Vagina (tissue), 2 donors: ENCODE measurements at regions not wholly inside any gene's neighbourhood (a gene's known extent, or its start where the extent isn't known, plus 50 kb on each side); places are given as distances from the start of the nearest gene placed in this dataset.

Experiments
- POLR2A ChIP-seq, 2 donors: fragments of 450-650 bp; IDR thresholded peaks; one replicate each; pipeline ENCODE4 v1.6.1; 2017; ENCODE audit warnings: antibody characterized with exemption in 2 of 2, mild to moderate bottlenecking in 2 of 2, moderate library complexity in 2 of 2
- TF ChIP-seq, protein P1 (sequence below), 3 experiments: fragments of 450-650 bp in 2 of 3; fragments of 200-600 bp in 1 of 3; sonication (generic) in 1 of 3; IDR thresholded peaks; one replicate each; pipeline ENCODE4 v1.5.1; 2017 to 2019; ENCODE audit warnings: antibody characterized with exemption in 3 of 3, mild to moderate bottlenecking in 2 of 3, moderate library complexity in 2 of 3

DNA sequence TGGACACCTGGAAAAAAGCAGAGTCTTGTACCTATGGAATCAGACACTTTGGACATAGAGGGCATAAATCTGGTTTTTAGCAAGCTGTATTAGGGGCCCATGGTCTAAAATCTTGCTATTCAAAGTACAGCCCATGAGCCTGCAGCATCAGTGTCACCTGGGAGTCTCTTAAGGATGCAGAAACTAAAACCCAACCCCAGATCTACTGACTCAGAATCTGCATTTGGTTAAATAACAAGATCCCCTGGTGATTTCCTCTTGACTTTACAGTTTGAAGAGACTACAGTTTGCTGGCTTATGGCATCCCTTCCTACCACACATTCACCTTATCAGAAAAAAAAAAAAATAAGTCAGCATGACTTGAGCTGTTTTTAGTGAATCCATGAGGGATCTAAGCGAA lies 74.9 kb upstream of the NR2F2 start:
- TF ChIP-seq, protein P1, sequence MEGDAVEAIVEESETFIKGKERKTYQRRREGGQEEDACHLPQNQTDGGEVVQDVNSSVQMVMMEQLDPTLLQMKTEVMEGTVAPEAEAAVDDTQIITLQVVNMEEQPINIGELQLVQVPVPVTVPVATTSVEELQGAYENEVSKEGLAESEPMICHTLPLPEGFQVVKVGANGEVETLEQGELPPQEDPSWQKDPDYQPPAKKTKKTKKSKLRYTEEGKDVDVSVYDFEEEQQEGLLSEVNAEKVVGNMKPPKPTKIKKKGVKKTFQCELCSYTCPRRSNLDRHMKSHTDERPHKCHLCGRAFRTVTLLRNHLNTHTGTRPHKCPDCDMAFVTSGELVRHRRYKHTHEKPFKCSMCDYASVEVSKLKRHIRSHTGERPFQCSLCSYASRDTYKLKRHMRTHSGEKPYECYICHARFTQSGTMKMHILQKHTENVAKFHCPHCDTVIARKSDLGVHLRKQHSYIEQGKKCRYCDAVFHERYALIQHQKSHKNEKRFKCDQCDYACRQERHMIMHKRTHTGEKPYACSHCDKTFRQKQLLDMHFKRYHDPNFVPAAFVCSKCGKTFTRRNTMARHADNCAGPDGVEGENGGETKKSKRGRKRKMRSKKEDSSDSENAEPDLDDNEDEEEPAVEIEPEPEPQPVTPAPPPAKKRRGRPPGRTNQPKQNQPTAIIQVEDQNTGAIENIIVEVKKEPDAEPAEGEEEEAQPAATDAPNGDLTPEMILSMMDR (IDR thresholded peaks at IDR 0.05): no peak
- no peak for TF ChIP-seq POLR2A (IDR thresholded peaks at IDR 0.05)
